HG03521 (cell line): ENCODE measurements at regions not wholly inside any gene's neighbourhood (a gene's known extent, or its start where the extent isn't known, plus 50 kb on each side); places are given as distances from the start of the nearest gene placed in this dataset.

Experiments
- ATAC-seq: cut with Tn5 transposase; IDR thresholded peaks from one replicate; pipeline ENCODE4 v1.9.1; 2021; ENCODE audit warnings: mild to moderate bottlenecking, moderate library complexity; ENCODE audit not compliant: unreplicated experiment

DNA sequence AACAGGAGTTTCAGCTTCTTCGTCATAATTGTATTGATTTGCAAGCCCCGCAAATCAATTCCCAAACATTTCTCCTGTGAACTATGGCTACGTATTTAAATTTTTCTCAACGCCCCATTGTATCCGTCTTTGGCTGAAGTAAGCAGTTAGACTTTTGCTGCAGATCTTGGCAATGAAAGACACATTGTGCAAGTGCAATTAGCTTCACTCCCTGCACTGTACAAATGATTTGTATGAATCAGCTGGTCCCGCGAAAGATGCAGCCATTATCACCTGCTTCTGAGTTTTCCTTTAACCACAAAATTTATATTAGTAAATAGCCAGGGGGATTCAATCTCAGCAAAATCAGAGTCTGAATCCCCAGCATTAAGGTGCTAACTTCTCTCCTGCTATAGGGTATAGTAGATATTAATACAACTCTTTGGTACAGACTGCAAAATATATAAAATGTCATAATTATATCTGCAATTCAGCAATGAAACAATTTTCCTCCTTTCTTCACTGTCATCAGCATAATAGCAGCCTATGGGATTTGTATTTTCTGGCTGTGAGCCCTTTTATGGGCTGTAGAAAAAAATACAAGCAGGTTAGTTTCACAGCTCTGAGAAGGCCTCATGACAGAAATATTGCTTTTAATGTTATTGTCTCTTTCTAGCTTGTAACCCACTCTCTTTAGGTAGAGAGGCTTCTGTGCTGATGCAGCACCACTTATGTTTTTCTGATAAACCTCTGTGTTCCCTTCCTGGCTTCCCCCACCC, 68.4 kb upstream of the SMARCA2 start:
- ATAC-seq = no peak

DNA sequence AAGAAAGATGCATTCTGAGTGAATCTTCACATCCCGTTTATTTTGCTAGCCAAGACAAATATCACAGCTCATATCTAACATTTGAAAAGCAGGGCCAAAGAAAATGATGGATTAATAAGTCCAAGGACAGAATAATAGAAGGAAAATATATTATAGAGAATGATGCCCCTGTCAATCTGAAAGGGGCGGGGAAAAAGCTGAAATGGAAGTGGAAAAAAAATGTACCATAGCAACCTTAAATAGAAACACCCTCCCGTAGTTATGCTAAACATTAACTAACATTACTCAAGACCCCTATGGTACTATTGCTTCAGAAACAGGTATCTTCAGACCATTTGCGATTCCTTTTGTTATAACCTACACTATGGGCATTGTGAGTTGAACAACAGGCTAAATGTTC, 67.7 kb upstream of the SMARCA2 start:
- no peak for ATAC-seq

DNA sequence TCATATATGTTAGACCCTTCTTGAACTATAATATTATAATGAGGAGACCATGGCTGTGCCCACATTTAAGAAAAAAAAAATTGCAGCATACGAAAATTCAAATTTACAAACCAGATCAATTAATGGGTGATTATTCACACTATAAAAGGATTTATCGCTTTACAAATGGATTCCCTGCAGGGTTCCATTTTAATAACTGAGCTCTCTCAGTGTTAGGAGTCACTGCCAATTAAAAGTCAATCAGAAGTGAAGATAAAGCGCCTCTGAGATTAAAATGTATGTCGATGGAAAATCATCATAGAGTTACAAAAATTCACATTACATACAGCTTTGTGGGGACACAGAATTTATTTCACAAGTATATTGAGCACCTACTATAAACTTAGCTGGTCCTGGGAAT, 66.6 kb upstream of the SMARCA2 start:
- no peak for ATAC-seq

DNA sequence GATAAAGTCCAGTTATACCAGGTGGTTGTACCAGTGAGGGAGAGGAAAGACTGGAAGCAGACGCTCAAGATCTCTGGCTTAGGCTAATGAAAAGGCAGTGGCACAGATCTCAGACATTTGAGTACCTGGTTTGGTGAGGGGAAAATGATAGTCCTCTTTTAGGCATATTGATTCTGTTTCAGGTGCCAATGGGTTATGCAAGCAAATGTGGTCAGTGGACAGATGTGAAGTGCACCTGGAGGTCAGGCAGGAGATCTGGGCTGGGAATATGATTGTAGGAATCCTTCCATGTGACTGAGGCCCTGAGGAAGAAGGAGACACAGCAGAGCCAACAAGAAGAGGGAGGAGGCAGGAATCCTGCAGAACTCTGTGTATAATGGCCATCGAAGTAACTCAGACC, 63.7 kb upstream of the SMARCA2 start:
- no peak for ATAC-seq

DNA sequence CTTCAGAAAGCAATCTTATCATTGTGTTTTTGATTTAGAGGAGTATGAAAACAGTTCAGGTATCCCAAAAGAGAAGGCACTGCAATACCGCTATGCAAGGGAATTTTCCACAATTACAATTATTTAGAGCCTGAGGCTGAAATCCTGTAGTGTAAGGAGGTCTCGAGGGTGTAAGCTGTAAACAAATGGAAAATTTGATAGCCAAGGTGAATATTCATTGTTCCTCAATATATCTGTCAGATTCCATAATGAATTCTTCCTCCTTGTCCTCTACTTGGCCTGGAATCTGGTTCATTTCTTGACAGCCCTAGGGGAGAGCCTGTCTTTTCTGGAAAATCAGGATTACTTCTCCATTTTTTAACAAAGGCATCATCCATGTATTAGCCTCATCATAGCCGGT, 63.1 kb upstream of the SMARCA2 start:
- no peak for ATAC-seq

DNA sequence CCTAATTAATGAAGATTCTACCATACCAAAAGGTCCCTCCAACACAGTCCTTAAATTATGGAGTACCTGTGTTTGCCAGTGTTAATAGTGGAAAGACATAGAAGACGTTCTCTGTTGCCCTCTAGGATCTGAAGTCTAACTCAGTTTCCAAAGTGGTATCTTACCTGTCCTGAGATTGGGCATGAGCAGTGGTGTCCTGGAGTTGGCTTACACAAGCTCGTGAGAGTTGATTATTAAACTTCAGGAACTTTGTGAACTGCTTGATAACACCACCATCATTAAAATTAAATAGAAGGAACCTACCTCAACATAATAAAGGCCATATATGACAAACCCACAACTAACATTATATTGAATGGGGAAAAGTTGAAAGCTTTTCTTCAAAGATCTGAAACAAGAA, 60.9 kb upstream of the SMARCA2 start:
- no peak for ATAC-seq

DNA sequence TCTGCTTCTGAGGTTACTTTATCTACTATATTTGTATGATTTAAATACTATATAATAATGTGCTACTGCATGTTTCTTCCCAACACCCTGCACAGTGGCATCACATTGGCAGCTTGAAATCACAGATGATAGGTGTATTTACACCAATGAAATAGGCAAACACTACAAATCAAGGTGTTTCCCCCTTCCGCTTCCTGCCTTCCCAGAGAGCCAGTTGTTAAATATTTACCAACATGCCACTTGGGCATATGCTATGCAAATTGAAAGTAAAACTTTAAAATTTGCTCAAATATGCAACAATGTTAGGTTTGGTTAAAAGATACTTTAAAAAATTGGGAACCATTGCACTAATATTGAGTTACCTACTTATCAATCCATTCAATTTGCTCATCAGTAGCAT, 58.2 kb upstream of the SMARCA2 start:
- ATAC-seq = no peak

DNA sequence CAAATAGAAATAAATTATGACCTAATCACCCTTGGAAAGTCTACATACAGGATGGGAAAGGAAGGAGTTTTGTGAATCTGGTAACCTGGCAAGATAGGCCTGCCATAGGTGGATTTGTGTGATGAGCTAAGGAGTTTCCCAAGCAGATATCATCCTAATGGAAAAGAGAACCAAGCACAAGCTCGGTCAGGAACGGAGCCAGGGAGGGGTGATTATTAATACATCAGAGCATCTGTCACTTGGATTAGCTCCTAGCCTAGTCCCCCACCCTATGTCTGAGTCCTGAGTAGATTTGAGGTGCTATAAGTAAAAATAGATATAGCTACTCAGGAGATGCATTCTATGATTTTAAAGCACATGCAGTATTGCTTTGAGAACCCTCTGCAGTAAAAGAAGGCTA, 57.3 kb upstream of the SMARCA2 start:
- ATAC-seq = no peak

DNA sequence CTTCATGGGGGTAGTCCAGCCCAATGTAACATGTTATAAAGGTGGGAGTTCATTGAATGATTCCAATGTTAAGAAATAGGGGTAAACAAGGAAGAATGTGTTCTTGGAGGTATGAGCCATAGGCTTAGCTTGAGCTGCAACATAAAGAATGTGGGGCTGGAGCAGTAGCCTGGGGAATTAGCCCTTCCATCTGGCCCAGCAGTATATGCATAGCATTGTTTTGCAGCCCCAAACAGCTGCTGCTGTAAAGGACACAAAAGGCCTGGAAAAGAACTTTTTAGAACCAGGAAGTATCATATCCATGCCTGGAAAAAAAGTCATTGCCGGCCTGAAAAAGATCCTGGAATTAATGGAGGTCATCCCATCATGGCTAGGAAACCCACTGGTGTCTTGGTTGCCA, 55.8 kb upstream of the SMARCA2 start:
- no peak for ATAC-seq

DNA sequence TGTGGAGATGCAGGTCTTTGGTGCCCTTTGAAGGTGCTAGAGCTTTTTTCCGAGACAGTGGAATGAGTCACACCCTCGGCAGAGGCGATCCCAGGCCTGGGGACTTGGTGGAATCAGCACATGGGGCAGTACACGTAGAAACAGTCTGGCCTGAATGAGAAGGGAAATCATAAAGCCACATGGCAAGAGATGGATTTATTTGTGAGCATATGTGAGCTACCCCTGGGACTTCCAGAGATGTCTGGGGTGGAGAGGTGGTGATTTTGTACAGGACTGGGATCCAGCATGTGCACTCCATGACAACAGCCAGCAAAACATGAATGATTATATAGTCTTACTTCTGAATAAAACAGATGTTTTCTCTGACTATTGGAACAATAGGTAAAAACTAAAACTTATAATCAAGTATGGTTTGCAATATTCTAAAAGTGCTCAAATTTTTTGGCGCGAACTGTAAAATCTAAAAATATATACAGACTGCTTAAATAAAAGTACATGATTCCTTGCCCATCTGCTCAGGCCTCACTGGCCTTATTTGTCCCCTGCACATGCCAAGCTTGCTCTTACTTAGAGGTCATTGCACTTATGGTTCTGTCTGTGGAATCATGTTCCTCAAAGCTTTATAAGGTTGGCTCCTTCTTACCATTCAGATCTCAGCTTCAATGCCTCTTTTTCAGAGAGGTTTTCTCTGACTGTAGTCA, 54.7 kb upstream of the SMARCA2 start:
- ATAC-seq = no peak

DNA sequence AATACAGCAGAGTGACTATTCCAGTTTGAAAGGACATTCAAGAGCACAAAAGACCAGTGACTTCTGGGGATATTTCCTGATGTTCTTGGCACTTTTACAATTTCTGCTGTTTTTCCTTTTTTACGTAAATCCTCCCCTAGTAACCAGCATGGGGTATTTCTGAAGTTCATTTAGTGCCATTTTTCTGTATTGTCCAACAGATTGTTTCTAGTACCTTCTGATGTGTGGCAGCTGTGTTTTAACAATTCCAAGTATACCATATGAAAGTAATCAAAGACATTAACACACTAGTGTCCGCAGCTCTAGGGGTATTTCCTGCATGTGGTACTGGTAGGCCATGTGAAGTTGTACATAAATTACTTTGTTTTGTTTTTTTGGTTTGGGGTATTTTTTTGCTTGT, 53.0 kb upstream of the SMARCA2 start:
- no peak for ATAC-seq

DNA sequence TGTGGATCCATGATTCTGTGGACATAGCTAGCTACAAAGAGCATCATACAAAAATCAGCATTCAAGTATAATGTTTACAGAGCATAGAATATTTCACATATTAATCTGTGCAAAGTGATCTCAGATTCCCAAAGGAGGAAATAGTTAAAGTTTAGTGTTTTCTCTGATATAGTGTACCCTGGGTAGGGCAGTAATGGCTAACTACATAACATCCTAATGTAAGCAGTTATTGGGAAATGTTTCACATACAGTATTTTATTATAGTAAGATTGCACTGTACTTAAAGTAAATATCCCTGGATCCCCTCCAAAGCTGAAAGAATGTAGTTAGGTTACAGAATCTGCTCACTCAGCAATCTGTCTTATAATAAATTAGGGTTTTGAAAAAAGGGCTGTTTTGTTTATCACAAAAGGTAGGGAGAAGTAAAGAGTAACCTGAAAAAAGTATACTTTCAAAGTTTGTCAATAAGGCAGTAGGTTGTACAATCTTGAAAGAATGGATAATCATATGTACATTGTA, 52.5 kb upstream of the SMARCA2 start:
- no peak for ATAC-seq

DNA sequence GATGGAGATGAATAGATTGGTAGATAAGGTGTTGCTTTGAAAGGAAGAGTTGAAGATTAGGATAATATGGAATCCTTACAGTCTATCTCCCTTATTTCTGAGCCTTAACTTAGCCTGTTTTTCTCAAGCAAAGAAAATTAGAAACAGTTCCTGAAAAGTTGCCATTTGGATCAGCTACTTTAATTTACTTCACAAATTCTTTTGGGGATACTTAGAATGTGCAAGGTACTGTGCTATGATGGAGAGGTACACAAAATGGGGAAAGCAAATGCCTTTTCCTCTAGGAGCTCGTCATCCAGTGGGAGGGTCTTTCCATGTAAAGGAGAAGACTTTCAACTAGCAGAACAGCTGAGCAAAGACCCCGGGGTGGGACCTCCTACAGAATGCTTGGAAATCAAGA, 51.1 kb upstream of the SMARCA2 start:
- no peak for ATAC-seq
